Karpas-422 (cell line): ENCODE measurements at regions not wholly inside any gene's neighbourhood (a gene's known extent, or its start where the extent isn't known, plus 50 kb on each side); places are given as distances from the start of the nearest gene placed in this dataset.

ENCODE experiments used
- DNase-seq: peaks from one replicate; pipeline ENCODE4 v3.0.0-alpha.2; 2015
- H2AFZ ChIP-seq: fragments of 200-600 bp; sonication (generic); 2 replicates; pipeline ENCODE4 v1.6.1; 2014; ENCODE audit warnings: antibody characterized with exemption, low read length, mixed read lengths
- H3K27ac ChIP-seq: fragments of 200-600 bp; sonication (generic); 2 replicates; pipeline ENCODE4 v1.5.1; 2014; ENCODE audit warnings: mild to moderate bottlenecking, low read length, moderate library complexity
- H3K27me3 ChIP-seq: fragments of 200-600 bp; sonication (generic); 2 replicates; pipeline ENCODE4 v1.6.1; 2014; ENCODE audit warnings: low read length, mixed read lengths
- H3K36me3 ChIP-seq: fragments of 200-600 bp; sonication (generic); 2 replicates; pipeline ENCODE4 v1.6.1; 2014; ENCODE audit warnings: low read length, mixed read lengths; ENCODE audit not compliant: insufficient read depth
- H3K4me1 ChIP-seq: fragments of 200-600 bp; sonication (generic); 2 replicates; pipeline ENCODE4 v1.6.1; 2014; ENCODE audit warnings: mild to moderate bottlenecking, low read length, mixed read lengths
- H3K4me2 ChIP-seq: fragments of 200-600 bp; sonication (generic); 2 replicates; pipeline ENCODE4 v1.6.1; 2014; ENCODE audit warnings: low read length, low read depth, mild to moderate bottlenecking; ENCODE audit not compliant: poor library complexity, severe bottlenecking
- H3K4me3 ChIP-seq: fragments of 200-600 bp; sonication (generic); 2 replicates; pipeline ENCODE4 v1.5.1; 2014; ENCODE audit warnings: mild to moderate bottlenecking, antibody characterized with exemption, low read length, mixed read lengths
- H3K79me2 ChIP-seq: fragments of 200-600 bp; sonication (generic); 2 replicates; pipeline ENCODE4 v1.6.1; 2014; ENCODE audit warnings: mild to moderate bottlenecking, low read length, mixed read lengths
- H3K9ac ChIP-seq: fragments of 200-600 bp; sonication (generic); 2 replicates; pipeline ENCODE4 v1.6.0; 2014; ENCODE audit warnings: low read length
- H3K9me2 ChIP-seq: fragments of 200-600 bp; sonication (generic), shearing (Covaris generic); replicated peaks from 2 replicates; pipeline ENCODE4 v1.6.0; 2014; ENCODE audit warnings: mild to moderate bottlenecking, low read length, moderate library complexity; ENCODE audit not compliant: insufficient read depth
- H3K9me3 ChIP-seq: fragments of 300-700, 200-600 bp; sonication (generic); 2 replicates; pipeline ENCODE4 v1.6.1; 2014; ENCODE audit warnings: low read length, mixed read lengths
- H4K20me1 ChIP-seq: fragments of 200-600 bp; sonication (generic); 2 replicates; pipeline ENCODE4 v1.6.1; 2014; ENCODE audit warnings: mild to moderate bottlenecking, antibody characterized with exemption, low read length, low read depth; ENCODE audit not compliant: insufficient read depth

DNA sequence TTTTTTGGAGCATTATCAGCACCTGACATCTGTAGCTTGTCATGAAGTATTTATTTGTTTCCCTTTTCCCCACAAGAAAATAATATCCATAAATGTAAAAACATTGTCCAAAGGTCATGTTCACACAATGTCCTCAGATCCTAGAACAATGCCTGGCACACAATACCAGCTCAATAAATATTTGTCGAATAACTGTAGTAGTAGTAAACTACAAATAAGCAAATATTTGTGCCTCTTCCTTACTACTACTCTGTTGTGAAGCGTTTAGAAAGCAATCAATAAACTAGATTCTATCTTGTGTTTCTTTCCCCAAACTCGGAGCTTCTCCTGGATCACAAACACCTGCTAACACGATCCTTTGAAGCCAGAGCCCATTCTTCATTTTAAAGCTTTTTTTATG, 459.6 kb upstream of the NECTIN3 start:
- Histone ChIP-seq H4K20me1 (no peaks in the 10 kb centered on the region), H3K4me2 (no peak overlapping the region), H3K36me3 (no peaks in the 10 kb centered on the region), H3K4me3 (no peak overlapping the region), H3K9me2 (no peaks in the 10 kb centered on the region), H3K27me3 (no peaks in the 10 kb centered on the region), H3K27ac (no peak overlapping the region), H3K79me2 (no peaks in the 10 kb centered on the region), H2AFZ (no peak overlapping the region), H3K9me3 (peaks cover 24% of the 10 kb centered on the region), H3K9ac (no peak overlapping the region), H3K4me1 (no peaks in the 10 kb centered on the region)
- no peak for DNase-seq

DNA sequence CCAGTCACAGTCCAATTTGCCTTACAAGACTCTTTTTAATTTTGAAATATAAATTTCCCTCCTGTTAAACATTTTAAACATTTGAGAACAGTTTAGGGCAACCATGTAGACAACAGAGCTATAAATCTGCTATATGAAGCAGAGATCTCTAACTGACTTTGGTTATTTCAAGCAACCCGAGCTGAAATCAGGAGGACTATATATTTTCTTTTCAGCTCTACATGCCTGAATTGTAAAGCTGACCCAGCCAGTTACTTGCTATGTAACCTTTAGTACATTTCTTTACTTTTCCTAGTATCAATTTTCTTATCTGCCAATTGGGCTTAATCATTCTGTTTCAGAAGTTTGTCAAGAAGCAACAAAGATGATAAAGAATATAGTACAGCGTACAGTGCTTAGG, 457.4 kb upstream of the NECTIN3 start:
- no peak overlapping the region for H2AFZ ChIP-seq
- no peaks in the 10 kb centered on the region for H3K4me1 ChIP-seq
- H4K20me1 ChIP-seq, result no peaks in the 10 kb centered on the region
- no peak overlapping the region for H3K9ac ChIP-seq
- no peak overlapping the region for H3K4me2 ChIP-seq
- no peaks in the 10 kb centered on the region for H3K27me3 ChIP-seq
- no peak for DNase-seq
- H3K36me3 ChIP-seq, result no peaks in the 10 kb centered on the region
- H3K27ac ChIP-seq, result no peak overlapping the region
- H3K79me2 ChIP-seq, result no peaks in the 10 kb centered on the region
- H3K4me3 ChIP-seq, result no peak overlapping the region
- H3K9me2 ChIP-seq, result no peaks in the 10 kb centered on the region
- peaks cover 22% of the 10 kb centered on the region for H3K9me3 ChIP-seq

DNA sequence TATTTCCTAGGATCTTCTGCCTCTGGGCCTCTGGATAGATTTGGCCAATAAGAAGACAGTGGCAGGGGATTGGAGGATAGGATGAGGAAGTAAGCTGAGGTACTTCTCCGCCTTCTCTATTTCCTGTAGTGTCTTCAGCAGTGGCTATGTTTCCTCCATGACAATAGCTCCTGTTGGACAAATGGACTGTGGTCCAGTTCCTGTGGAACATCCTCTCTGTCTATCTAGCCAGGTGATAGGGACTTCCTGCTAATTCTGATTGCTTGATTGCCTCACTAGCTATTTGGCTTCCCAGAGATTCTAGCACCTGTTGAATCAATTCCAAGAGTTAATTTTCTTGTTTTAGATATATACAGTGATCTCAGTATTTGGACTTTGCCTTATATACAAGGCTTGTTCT, 456.2 kb upstream of the NECTIN3 start:
- Histone ChIP-seq H3K27ac (no peak overlapping the region), H3K27me3 (no peaks in the 10 kb centered on the region), H3K36me3 (no peaks in the 10 kb centered on the region), H3K9me3 (peaks cover 12% of the 10 kb centered on the region), H4K20me1 (no peaks in the 10 kb centered on the region), H3K4me1 (no peaks in the 10 kb centered on the region), H3K9me2 (no peaks in the 10 kb centered on the region), H3K4me2 (no peak overlapping the region), H3K79me2 (no peaks in the 10 kb centered on the region), H2AFZ (no peak overlapping the region), H3K9ac (no peak overlapping the region), H3K4me3 (no peak overlapping the region)
- no peak for DNase-seq

DNA sequence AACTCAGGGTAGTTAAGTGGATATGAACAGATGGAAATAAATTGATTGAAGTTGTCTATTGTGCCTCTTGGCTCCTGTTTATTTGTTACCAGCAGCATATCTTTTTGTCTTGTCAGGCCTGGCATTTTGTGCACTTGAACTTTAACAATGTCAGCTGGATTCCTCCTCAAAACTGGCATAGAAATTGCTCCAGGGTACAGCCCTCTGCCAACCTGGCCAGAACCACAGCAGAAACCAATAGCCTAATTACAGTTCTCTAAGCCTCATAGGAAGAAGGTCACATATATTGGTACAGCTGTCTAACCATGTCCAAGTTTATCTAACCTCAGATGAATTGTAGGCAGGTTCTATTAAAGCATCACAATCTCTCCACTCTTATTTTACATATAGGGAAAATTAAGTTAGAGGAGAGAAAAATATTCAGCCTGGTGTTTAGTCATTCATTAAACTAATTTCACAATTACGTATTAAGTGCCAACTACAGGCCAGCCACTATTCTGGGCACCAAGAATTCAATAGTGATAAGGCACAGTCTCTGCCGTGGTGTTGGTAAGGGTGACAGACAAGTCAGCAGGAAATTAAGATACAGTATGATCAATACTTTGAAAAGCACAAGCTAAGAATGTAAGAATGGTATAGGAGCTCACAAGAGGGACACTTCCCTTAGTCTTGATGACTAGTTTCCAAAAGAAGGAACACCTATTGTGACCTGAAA, 452.9 kb upstream of the NECTIN3 start:
- Histone ChIP-seq H3K4me1 (no peaks in the 10 kb centered on the region), H3K4me3 (no peak overlapping the region), H3K9me2 (no peaks in the 10 kb centered on the region), H3K4me2 (no peak overlapping the region), H3K9me3 (peaks cover 10% of the 10 kb centered on the region; the same call in 1 of the 2 replicates), H3K27ac (no peak overlapping the region), H4K20me1 (no peaks in the 10 kb centered on the region), H3K79me2 (no peaks in the 10 kb centered on the region), H3K36me3 (no peaks in the 10 kb centered on the region), H2AFZ (no peak overlapping the region), H3K27me3 (no peaks in the 10 kb centered on the region), H3K9ac (no peak overlapping the region)
- DNase-seq, result no peak

DNA sequence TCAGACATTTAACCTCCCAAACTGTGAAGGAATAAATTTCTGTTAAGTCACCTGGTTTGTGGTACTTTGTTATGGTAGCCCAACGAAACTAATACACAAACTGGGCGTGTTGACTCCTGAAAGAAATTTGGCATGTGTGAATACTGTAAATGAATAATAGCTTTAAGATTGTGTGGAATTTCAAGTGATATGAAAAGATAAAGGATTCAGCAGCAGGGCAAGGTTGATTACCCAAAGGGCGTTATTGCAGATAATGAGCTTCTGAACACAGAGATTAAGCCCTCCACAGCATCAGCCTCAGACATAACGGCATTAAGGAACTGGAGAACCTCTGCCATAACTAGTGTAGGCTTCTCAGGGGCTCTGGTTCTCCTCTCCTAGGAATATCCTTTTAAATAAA, 451.5 kb upstream of the NECTIN3 start:
- Histone ChIP-seq H3K36me3 (no peaks in the 10 kb centered on the region), H3K9ac (no peak overlapping the region), H3K4me3 (no peak overlapping the region), H2AFZ (no peak overlapping the region), H3K4me2 (no peak overlapping the region), H4K20me1 (no peaks in the 10 kb centered on the region), H3K79me2 (no peaks in the 10 kb centered on the region), H3K9me2 (no peaks in the 10 kb centered on the region), H3K27me3 (no peaks in the 10 kb centered on the region), H3K9me3 (peaks cover 10% of the 10 kb centered on the region; the same call in 1 of the 2 replicates), H3K27ac (no peak overlapping the region), H3K4me1 (no peaks in the 10 kb centered on the region)
- DNase-seq, result no peak

DNA sequence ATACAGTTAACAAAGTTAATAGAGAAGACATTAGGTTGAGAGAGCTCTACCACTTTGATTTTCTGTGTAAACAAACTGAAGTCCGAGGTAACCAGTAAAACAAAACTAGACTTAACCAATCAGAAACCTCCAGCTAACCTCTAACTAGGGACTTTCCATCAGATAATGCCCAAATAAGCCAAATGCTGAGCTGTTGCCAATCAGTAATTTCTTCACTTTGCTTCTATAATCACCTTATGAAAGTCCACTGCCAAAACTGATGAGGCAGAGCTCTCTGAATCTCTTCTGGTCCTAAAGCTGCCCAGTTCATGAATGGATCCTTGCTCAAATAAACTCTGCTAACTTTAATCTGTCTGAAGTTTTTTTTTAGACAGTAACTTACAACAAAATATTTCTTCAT, 448.0 kb upstream of the NECTIN3 start:
- Histone ChIP-seq H3K4me2 (no peak overlapping the region), H2AFZ (no peak overlapping the region), H3K9me3 (peaks cover 3% of the 10 kb centered on the region; the same call in 1 of the 2 replicates)

DNA sequence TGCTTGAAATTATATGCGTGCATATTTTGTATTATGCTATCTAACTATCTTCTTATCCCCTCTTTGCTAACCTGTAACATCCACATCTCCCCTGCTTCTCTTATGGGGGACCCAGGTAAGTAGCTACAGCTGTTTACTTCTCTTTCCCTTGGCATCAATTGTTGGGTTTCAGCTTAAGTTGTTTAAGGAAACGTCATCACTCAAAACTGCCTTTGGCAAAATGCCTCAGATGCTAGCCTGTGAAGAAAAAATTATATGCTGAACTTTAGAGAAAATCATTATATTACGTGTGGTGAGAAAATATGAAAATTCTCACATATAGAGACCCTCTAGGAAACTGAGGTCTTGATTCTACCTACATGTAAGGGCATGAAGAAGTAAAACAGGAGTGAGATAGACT, 447.0 kb upstream of the NECTIN3 start:
- no peaks in the 10 kb centered on the region for H3K27me3 ChIP-seq
- no peak overlapping the region for H3K4me3 ChIP-seq
- H3K9me2 ChIP-seq, result no peaks in the 10 kb centered on the region
- DNase-seq, result no peak
- H3K4me2 ChIP-seq, result no peak overlapping the region
- no peaks in the 10 kb centered on the region for H4K20me1 ChIP-seq
- no peaks in the 10 kb centered on the region for H3K36me3 ChIP-seq
- H3K27ac ChIP-seq, result no peak overlapping the region
- H3K79me2 ChIP-seq, result no peaks in the 10 kb centered on the region
- H3K9ac ChIP-seq, result no peak overlapping the region
- H2AFZ ChIP-seq, result no peak overlapping the region
- H3K9me3 ChIP-seq, result peaks cover 3% of the 10 kb centered on the region; the same call in 1 of the 2 replicates
- no peaks in the 10 kb centered on the region for H3K4me1 ChIP-seq

More for the DNA sequence above, 448.0 kb upstream of the NECTIN3 start:
- Histone ChIP-seq H3K4me3 (no peak overlapping the region), H3K9me2 (no peaks in the 10 kb centered on the region), H3K27ac (no peak overlapping the region), H3K36me3 (no peaks in the 10 kb centered on the region), H3K79me2 (no peaks in the 10 kb centered on the region), H3K27me3 (no peaks in the 10 kb centered on the region), H4K20me1 (no peaks in the 10 kb centered on the region), H3K4me1 (no peaks in the 10 kb centered on the region), H3K9ac (no peak overlapping the region)
- no peak for DNase-seq

DNA sequence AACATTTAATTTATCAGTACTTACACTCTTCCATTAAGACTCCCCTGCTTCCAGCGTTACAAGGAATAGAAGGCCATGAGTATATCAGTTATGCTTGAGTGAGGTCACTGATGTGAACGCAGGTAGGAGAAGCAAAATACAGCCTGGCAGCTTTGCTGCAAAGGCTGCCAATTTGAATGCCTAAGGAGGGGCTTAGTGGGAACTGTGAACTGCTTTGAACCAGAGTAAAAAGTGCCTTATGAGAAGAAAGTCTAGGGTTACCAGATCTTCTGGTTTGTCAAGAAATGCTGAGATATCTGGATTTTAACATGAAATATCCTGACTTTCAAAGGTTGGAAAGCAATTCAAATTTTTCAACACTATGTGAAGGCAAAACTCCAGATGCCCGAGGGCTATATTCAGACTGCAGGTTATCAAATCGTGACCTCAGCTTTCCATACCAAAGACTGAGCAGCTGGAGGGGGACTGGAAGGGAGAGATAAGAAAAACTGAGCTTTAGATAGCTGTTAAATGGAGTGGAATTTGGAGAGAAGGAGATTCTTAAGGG, 446.3 kb upstream of the NECTIN3 start:
- Histone ChIP-seq H3K36me3 (no peaks in the 10 kb centered on the region), H2AFZ (no peak overlapping the region), H3K4me3 (no peak overlapping the region), H3K9me3 (peaks cover 3% of the 10 kb centered on the region; the same call in 1 of the 2 replicates), H3K27ac (no peak overlapping the region), H3K27me3 (no peaks in the 10 kb centered on the region), H4K20me1 (no peaks in the 10 kb centered on the region), H3K4me1 (no peaks in the 10 kb centered on the region), H3K9me2 (no peaks in the 10 kb centered on the region), H3K9ac (no peak overlapping the region), H3K4me2 (no peak overlapping the region), H3K79me2 (no peaks in the 10 kb centered on the region)
- DNase-seq, result no peak
